Kidney epithelial cell (primary cell): ENCODE measurements at regions not wholly inside any gene's neighbourhood (a gene's known extent, or its start where the extent isn't known, plus 50 kb on each side); places are given as distances from the start of the nearest gene placed in this dataset.

Experiments
- DNase-seq: peaks from one replicate; pipeline ENCODE4 v3.0.0-alpha.2; 2010; ENCODE audit warnings: low read depth
- H3K27me3 ChIP-seq: 2 replicates; pipeline ENCODE4 v1.6.0; 2011; ENCODE audit warnings: low read length; ENCODE audit not compliant: control insufficient read depth, insufficient read depth
- H3K36me3 ChIP-seq: 2 replicates; pipeline ENCODE4 v1.5.1; 2011; ENCODE audit warnings: low read length; ENCODE audit not compliant: control insufficient read depth, insufficient read depth
- H3K4me3 ChIP-seq: 2 replicates; pipeline ENCODE4 v1.5.1; 2011; ENCODE audit warnings: low read depth, mild to moderate bottlenecking, control low read depth, low read length
- TF ChIP-seq, protein P1 (sequence below): IDR thresholded peaks from 2 replicates; pipeline ENCODE4 v1.5.1; 2011; ENCODE audit warnings: mild to moderate bottlenecking, moderate library complexity, low read length, control low read depth, inconsistent platforms; ENCODE audit not compliant: insufficient read depth, poor library complexity, severe bottlenecking

GRCh38 chr10:4033341-4033896, 248.4 kb upstream of the KLF6 start:
- H3K36me3 ChIP-seq, result no peaks in the 10 kb centered on the region
- H3K4me3 ChIP-seq, result no peak overlapping the region
- H3K27me3 ChIP-seq, result no peaks in the 10 kb centered on the region
- TF ChIP-seq, protein P1, sequence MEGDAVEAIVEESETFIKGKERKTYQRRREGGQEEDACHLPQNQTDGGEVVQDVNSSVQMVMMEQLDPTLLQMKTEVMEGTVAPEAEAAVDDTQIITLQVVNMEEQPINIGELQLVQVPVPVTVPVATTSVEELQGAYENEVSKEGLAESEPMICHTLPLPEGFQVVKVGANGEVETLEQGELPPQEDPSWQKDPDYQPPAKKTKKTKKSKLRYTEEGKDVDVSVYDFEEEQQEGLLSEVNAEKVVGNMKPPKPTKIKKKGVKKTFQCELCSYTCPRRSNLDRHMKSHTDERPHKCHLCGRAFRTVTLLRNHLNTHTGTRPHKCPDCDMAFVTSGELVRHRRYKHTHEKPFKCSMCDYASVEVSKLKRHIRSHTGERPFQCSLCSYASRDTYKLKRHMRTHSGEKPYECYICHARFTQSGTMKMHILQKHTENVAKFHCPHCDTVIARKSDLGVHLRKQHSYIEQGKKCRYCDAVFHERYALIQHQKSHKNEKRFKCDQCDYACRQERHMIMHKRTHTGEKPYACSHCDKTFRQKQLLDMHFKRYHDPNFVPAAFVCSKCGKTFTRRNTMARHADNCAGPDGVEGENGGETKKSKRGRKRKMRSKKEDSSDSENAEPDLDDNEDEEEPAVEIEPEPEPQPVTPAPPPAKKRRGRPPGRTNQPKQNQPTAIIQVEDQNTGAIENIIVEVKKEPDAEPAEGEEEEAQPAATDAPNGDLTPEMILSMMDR, result no peak
- DNase-seq, result no peak

DNA sequence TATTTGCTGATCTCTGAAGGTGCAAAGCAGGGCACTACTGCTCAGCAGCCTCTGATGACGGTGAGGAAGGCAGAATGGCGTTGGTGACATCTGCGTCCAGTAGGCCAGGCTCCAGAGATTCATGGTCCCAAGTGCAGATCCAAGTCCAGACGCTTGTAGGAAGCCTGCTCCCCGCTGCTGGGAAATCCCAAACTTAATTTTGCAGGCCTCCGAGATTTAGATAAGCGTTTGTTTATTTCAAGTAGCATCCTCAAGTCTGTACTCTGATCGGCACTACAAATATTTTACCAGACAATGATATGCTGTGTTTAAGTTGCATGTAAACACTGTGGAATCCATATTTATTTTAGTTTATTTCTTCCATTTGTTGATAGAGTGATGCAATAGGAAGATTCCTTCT, 244.9 kb upstream of the KLF6 start:
- Histone ChIP-seq H3K4me3 (no peak overlapping the region), H3K27me3 (no peaks in the 10 kb centered on the region), H3K36me3 (no peaks in the 10 kb centered on the region)
- TF ChIP-seq, protein P1, result no peak
- DNase-seq, result no peak

- H3K36me3 ChIP-seq, result no peaks in the 10 kb centered on the region
- H3K27me3 ChIP-seq, result no peaks in the 10 kb centered on the region
- H3K4me3 ChIP-seq, result no peak overlapping the region
- TF ChIP-seq, protein P1, result no peak
- DNase-seq, result no peak
These were observed 244.0 kb upstream of the KLF6 start for GRCh38 chr10:4028854-4029583.

- Histone ChIP-seq H3K36me3 (no peaks in the 10 kb centered on the region), H3K27me3 (no peaks in the 10 kb centered on the region), H3K4me3 (no peak overlapping the region)
- TF ChIP-seq, protein P1, result no peak
- no peak for DNase-seq
These were observed 243.0 kb upstream of the KLF6 start for GRCh38 chr10:4028027-4028471.

DNA sequence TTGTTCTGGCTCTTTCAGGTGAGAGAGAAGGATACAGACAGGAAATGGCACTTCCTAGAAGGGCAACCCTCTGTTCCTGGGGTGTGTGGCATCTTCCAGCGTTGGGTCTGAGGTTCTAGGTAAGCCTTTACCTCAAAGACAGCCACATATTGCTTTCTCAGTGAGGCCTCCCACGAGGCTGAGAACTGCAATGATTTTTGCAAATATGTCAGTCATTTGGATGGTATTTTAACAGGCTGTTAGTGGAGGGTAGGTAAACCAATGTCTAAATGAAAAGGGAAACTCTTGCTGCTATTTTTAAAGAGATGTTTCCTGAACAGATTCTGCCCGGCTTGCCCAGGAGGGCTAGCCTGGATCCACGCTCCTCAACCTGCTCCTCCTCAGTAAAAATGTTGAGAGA, 240.3 kb upstream of the KLF6 start:
- TF ChIP-seq, protein P1, result no peak
- no peak for DNase-seq

GRCh38 chr10:4024516-4025245, 239.7 kb upstream of the KLF6 start:
- Histone ChIP-seq H3K36me3 (no peaks in the 10 kb centered on the region), H3K4me3 (no peak overlapping the region), H3K27me3 (no peaks in the 10 kb centered on the region)
- TF ChIP-seq, protein P1, result no peak
- DNase-seq, result no peak

More for the DNA sequence above, 240.3 kb upstream of the KLF6 start:
- Histone ChIP-seq H3K36me3 (no peaks in the 10 kb centered on the region), H3K4me3 (no peak overlapping the region), H3K27me3 (no peaks in the 10 kb centered on the region)
